HG02870 (cell line): ENCODE measurements at regions not wholly inside any gene's neighbourhood (a gene's known extent, or its start where the extent isn't known, plus 50 kb on each side); places are given as distances from the start of the nearest gene placed in this dataset.
A peak's percentile ranks its signal among the peaks of the same experiment; 100 is the strongest.
"Not testable (repeated sequence)": the region's sequence is repeated elsewhere in the genome, so short reads cannot be mapped to it uniquely, and the experiment has no call there.

ENCODE experiments used
- ATAC-seq: cut with Tn5 transposase; IDR thresholded peaks from one replicate; pipeline ENCODE4 v1.9.1; 2021; ENCODE audit warnings: mild to moderate bottlenecking, moderate library complexity; ENCODE audit not compliant: unreplicated experiment

DNA sequence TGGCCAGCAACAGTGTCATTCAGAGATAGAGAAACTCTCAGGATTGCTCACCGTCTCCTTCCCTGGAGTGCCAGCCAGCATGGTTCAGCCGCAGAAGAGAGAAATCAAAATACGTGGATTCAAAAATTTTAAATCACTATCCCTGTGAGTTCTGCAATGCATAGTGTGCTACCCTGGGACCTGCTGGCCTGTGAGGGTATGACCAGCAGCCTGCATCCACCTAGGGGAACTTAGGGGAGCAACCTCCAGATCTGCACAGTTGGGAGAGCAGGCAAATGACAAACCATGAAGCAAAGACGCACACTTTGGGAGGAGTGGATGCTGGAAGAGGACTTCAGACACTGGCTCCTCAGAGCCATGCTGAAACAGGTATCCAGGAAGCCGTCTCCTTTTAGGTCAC, 639.3 kb downstream of the TNS3 start:
- no peak for ATAC-seq

DNA sequence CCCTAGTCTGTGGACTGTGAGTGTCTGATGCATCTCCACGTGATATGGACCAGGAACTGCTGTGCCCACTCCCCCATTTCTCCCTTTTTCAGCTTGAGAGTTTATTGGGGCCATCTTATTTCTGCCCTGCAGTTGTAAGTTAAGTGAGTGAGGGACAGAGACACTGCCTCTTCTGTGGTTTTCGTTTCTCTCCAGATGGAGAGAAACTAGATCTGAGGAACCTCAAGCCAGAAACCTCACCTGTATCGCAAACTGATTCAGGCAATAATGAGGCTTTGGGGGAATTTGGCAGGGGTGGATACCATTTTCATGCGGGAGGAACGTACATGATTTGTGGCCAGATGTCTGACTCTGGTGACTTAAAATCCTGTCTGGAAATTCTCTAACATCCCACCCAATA, 641.7 kb downstream of the TNS3 start:
- ATAC-seq: no peak

DNA sequence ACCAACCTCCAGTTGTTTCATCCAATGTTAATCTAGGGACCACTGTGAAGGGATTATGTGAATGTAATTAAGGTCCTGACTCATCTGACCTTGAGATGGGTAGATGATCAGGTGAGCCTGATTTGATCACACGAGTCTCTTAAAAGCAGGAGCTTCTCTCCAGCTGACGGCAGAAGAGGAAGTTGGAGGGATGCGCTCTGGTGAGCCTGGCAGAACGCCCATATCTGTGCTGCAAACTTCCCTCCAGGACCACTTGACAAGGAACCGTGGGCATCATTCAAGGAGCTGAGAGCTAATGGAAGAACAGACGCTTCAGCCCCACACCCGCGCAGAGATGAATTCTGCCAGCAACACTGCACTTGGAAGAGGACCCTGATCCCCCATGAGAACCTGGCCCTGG, 642.4 kb downstream of the TNS3 start:
- no peak for ATAC-seq

DNA sequence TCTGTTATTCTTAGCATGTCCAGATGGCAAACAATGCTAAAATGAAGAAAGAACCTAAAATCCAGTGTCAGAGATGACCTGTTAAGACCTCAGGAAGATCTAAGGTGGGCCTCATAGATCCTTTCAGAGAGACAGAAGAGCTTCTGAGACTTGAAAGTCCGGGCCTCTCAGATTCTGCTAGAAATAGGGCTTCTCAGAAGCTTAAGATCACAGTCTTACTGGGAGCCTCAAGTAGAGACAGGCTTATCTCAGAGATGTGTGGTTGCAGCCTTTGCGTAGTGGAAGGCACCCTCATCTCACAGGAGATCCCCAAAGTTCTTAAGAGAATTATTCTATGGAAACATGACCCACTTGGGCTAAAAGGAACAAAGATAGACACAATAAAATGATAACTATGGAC, 642.8 kb downstream of the TNS3 start:
- peak; percentile 60 for ATAC-seq

DNA sequence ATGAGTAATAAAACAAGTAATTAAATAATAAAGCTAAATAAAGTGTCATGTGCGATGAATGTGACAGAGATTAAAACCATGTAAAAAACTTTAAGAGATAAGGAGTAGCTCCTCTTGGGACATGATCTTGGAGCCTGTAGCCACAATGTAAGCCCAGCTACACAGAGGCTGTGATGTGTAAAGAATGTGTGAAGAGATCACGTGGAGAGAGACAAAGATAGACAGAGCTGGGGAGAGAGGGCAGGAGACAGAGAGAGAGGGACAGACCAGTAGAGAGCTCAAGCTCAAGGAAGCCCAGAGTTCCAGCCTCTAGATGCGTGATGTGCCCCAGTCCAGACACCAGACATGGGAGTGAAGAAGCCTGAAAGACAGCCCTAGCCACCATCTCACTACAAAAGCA, 644.1 kb downstream of the TNS3 start:
- no peak for ATAC-seq

DNA sequence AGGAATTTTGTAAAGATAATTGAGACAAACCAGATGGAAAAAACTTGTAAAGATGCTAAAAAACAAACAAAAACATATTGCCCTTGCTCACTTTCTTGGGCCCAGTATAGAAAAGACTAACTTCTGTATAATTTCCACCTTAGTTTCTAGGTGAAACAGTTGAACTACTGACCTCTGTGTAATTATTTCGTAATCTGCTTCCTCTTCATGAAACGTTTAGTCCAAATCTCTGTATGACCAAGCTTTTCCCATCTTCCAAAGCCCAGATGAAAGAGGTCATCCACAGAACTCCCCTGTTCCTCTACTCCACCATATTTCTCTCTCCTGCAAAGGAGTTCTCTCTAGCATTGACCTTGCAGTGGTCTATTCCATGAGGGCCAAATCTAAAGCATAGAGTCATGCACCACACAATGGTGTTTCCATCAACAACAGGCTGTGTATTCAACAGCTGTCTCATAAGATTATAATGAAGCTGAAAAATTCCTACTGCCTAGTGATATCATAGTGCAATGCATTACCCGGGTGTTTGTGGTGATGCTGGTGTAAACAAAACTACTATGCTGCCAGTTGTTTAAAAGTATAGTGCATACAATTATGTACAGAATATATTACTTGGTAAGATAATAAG, 647.6 kb downstream of the TNS3 start:
- ATAC-seq: no peak

DNA sequence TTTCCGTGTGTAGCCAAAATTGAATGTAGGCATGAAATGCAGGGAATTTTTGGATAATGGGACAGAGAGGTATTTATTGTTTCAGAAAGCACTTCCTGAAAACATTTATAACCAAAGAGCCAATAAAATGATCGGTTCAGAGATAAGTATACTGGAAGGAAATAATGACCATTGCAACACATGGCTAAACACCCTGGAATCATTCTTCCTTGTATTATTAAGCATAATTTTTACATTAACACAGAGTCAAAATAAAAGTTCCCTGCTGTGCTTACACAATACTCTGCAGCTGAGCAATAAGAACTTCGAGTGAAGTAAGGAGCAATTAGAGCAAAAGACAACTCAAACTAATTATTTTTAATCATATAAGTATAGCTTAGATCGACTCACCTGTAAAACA, 648.3 kb downstream of the TNS3 start:
- ATAC-seq: no peak

DNA sequence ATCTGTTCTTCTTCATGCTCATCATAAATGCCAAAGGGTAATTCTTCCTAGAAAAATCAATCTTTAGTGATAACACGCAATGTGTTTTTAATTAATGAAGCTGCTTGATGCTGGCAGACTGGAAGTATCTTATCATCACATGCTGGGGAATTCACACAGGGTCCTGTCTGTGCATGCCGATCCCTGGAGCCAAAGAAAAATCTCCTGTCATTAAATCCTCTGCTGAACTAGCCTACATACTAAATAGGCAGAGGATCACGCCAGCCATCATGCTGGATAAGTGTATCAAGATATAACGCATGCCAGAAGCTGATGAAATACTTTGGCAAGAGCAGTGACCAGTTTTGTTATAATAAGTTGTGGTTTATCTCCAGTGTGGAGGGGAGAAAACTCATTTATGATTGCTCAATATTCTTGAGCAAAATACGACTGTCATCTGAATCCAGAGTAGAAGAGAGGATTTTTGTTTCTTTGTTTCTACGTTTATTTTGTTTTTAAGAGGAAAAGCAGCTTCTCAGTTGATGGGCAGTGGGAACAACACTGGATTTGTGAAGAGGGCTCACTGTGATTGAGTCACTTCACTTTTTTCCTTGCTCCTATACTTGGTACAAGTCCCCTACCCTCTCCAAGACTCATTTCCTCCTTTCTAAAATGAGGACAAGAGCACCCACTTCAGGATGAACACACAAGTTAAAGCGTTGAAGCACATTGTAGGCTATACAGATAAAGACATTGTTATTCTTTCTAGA, 649.1 kb downstream of the TNS3 start:
- ATAC-seq: no peak

DNA sequence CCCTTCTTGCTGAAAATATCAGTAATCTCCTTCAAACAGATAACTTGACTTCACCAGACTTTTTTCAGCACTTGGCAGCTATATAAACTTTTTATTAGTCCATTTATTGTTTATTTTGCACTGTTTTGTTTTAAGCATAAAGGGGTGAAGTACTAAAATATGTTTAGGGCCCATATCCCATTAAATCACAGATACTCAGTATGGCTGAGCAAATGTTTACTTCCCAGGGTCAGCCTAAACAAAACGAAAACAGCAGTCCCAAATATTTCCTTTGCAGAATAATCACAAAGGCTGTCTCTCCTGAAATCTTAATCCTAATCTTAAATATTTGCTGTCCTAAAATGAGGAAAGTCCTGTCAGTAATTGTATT, 649.6 kb downstream of the TNS3 start:
- no peak for ATAC-seq

DNA sequence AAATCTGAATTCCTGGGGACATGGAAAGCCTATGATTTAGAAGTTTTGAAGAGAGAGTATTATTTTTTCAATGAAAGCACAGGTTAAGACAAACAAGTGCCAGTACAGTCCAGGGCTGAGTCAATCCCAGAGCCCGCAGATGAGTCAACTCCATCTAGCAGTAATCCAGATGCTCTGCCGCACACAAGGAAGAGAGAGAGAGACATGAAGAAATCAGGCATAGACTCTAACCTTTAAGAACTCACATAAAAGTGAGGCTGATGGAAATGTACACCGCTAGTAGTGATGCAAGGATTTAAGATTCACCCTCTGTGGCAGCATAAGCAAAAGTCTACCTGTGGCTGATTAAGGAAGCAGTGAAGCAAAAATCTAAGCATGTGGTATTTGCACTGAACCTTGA, 651.5 kb downstream of the TNS3 start:
- ATAC-seq: peak; percentile 45

DNA sequence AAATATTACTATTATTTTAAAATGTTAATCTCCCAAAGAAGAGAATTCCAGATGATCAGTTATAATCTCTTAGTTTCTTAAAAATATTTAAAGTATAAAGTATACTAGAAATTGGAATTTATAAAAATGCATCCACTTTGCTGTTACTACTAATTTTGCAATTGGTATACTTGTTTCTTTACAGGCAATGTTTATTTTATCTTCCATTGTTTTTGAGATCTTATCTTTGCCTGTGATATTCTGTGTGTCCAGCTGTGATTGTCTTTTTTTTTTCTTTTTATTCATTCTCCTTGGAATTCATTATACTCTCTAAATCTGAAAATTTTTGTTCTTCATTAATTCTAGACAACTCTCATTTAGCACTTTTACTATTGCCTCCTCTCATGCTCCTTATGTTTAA, 652.6 kb downstream of the TNS3 start:
- ATAC-seq: no peak

DNA sequence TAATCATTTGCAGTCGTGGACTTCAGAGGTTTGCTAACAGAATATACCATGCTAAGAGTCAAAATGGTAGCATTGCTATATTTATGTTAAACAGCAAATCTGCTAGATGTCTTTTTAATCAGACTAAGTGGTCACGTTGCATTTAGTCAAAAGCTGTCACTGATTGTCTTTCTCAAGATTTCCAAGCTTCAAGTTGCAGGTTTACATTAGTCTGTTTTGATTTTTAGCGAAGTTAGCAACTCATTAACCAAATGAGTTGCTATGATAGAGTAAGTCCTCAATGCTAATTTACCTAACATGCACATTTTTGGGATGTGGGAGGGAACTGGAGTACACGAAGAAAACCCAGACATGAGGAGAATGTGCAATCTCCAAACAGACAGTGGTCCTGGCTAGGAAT, 653.2 kb downstream of the TNS3 start:
- no peak for ATAC-seq

DNA sequence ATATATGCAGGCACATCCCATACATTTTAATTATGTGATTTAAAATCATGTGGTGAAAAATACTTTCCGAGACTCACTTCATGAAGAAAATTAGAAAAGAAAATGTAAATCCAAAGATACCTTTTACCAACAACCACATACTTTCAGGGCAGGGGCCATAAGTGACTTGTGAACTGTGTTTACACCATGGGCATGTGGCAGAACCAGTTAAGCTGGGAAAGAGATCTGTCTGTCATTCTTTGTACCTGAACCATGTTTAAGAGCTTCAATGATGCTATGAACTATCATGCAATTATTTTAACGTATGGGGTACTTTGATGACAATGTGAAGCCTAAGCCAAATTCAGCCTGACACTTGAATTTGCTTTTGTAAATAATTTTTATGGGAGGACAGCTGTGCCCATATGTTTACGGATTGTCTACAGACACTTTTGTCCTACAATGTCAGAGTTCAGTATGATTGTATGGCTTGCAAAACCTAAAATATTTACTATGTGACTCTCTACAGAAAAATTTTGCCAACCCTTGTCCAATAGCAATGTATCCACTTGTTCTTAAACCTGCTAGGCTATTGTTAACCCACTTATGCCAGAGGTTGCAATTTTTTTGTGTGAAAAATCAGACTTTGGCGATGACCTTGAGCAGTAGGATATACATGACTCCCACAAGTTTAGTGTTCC, 654.6 kb downstream of the TNS3 start:
- ATAC-seq: no peak

DNA sequence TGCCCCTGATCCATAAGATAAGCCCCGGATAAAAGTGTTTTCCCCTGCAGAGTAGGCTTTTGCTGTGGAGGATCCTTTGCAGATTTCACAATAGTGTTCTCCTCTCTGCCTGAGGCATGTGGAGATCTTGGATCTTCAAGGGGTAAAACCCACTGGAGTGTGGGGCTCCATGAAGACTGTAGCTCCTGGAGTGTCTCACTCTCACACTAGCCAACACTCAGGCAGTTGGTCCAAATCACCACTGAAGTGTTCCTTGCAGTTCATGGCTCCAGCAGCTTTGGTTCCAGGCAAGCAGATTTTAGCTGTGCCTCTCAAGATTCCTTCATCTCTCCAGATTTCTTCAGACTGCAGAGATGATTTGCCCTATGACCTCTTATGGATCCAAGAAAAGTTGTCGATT, 665.3 kb downstream of the TNS3 start:
- ATAC-seq: no peak

DNA sequence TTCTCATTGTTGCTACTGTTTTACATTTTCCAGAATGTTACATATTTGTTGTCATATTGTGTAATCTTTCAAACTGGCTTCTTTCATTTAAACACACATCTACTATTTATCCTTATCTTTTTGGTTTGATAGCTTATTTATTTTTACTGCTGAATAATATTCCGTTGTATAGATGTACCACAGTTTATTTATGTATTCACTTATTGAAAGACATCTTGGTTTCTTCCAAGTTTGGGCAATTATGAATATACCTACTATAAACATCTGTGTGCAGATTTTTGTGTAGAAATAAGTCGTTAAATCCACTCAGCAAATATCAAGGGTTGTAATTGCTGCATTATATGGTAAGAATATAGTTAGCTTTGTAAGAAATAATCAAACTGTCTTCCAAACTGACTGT, 669.2 kb downstream of the TNS3 start:
- ATAC-seq: no peak

DNA sequence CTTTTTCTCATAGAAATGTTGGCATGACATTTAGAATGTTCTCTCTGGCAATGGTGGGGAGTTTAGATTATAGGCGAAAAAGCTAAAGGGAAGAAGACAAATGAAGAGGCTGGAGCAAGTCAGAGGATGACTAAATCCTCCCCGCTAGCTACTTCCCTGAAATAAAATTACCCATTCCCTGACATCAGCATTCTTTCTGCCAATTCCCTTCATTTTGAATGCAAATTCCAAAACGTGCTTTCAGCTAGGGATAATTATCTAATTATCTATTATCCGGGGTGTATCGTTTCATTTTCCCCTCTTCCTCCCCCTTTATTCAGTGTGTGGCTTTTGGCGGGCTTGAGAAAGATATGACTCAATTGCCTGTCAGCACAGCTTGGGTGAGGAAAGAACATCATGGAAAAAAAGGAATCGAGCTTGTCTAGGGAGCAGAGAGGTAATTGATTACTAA, 672.3 kb downstream of the TNS3 start:
- no peak for ATAC-seq

DNA sequence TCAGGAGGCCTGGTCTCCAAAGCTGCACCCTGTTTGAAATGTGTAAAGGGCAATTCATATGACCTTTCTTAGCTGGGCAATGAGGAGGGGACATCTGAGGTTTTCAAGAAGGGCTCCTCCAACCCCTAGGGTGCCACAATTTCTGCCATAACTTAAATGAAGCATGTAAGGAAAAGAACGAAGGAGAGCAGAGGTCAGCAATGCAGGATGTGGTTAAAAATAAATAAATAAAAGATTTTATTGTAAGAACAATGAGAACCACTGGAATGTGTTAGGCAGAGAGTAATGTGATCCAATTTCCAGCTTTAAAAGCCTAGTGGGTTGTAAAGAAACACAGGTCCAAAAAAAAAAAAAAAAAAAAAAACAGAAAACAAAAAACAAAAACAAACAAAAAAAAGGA, 673.1 kb downstream of the TNS3 start:
- no peak for ATAC-seq

DNA sequence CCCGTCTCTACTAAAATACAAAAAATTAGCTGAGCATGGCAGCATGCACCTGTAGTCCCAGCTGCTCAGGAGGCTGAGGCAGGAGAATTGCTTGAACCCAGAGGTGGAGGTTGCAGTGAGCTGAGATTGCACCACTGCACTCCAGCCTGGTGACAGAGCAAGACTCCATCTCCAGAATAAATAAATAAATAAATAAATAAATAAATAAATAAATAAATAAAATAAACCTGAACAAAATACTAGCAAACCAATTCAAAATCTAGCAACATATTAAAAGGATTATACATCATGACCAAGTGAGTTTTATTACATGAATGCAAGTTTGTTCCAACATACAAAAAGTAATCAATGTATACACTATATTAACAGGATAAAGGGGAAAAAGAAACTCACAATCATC, 677.4 kb downstream of the TNS3 start:
- not testable (repeated sequence) for ATAC-seq

DNA sequence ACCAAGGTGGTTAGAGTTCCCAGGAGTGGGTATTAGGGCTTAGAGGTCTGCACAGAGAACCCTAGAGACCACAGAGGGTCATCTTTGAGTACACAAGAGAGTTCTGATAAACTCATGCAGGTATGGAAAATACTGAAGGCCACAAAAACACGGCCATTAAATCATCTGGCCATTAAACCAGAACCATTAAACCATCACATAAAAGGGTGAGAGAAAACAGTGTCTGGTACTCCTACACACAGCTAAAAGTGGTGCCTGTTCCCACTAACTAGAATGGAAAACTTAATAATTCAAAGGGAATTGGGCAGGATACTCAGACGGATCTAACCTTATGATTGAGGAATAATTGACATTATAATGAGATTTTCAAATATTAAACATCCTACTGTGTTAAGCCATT, 679.4 kb downstream of the TNS3 start:
- no peak for ATAC-seq

DNA sequence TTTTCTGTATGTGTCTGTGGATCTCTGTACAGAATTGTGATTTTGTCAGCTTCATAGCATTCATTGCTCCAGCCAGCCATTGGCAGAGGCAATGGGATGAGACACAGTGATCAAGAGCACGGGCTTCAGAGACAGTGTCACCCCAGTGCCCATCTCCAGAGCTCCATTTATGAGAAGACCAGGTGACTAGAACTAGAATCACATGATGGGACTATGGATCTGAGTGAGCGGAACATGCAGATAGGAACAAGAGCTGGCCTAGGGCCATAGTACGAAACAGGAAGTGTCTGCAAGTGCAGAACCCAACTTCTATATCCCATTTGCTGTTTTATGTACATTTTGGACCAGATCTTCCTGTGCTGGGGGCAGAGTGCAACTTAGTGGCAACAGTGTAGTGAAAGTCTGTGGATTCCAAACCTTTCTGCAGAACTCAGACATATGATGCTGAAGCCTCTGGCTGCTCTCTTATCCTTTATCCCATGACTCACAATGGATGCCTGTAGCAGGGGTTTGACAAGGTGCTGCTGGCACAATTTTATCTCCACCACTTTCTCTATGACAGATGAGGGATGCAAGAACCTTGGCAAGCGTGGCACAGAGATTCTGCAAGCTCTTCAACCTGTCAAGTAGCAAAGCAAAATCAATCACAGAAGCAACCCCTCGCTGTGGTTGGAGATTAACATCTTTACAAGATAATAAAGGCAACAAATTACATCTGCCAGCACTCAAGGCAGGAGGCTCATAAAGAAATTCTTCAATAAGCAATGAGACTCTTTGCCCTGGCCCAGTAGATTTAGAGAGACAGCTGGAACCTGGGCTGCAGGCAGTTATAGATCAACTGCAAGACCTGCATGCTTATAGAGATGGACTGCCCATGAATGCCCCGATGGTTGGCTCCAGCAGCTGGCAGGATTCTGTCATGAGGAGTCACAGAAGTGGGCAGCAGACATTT, 681.3 kb downstream of the TNS3 start:
- no peak for ATAC-seq

DNA sequence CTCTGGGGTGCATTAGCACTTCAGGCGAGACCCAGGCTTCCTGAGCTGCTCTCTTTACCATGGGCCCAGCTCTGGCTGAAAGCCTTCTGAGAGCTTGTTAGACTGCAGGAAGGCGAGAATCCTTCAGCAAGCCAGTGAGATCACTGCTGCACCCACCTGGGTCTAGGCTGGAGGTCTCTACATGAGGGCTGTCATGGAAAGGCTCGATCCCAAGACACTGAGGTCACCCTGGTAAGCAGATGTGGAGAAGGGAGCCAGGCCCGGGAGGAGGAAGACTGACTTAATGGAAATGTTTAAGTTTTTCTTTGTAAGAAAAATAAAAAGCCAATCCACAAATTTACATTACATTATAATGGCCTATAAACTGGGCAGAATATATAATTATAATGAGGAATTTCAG, 684.5 kb downstream of the TNS3 start:
- no peak for ATAC-seq
